SK-N-MC (cell line): ENCODE measurements at regions not wholly inside any gene's neighbourhood (a gene's known extent, or its start where the extent isn't known, plus 50 kb on each side); places are given as distances from the start of the nearest gene placed in this dataset.

Experiments used
- EZH2 ChIP-seq: fragments of 200-600 bp; sonication (generic); IDR thresholded peaks from one replicate; pipeline ENCODE4 v1.6.1; 2017; ENCODE audit warnings: antibody characterized with exemption
- FOXP2 ChIP-seq: optimal IDR thresholded peaks from 2 replicates; pipeline ENCODE3; 2011; ENCODE audit warnings: mild to moderate bottlenecking, moderate library complexity; ENCODE audit not compliant: insufficient read depth; ENCODE audit errors: extremely low read length, control extremely low read depth
- POLR2AphosphoS5 ChIP-seq: IDR thresholded peaks from 2 replicates; pipeline ENCODE4 v1.6.1; 2012; ENCODE audit warnings: mild to moderate bottlenecking, low read depth, low read length, borderline replicate concordance

DNA sequence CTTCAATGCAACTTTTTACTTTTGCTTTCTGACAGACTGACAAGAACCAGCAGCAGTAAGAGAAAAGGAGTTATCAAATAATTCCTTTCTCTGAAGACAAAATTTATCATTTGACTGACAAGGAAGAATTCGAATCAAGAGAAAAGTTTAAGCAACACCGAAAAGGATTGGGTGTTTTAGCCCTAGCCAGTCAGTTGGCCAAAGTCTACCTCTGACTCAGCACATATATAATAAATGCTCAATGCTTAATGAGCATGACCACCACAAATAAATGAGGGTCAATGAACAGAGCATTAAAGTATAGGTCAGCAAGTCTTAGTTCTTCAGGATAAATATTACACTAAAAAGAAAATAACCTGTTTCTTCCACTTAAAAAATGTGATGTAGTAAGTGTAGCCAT is 1603.5 kb upstream of the C9orf72 start:
- TF ChIP-seq POLR2AphosphoS5 (no peak), EZH2 (no peak), FOXP2 (no peak)
